Glutamatergic neuron (in vitro differentiated cells): ENCODE measurements at regions not wholly inside any gene's neighbourhood (a gene's known extent, or its start where the extent isn't known, plus 50 kb on each side); places are given as distances from the start of the nearest gene placed in this dataset.

ENCODE experiments used
- DNase-seq: peaks from one replicate; pipeline ENCODE4 v3.0.0; 2022
- H3K27ac Mint-ChIP-seq: one replicate; pipeline ENCODE4 v1.8.0; 2020; ENCODE audit warnings: mild to moderate bottlenecking, mixed read lengths, inconsistent platforms; ENCODE audit not compliant: unreplicated experiment
- H3K27me3 Mint-ChIP-seq: one replicate; pipeline ENCODE4 v1.8.0; 2020; ENCODE audit warnings: mild to moderate bottlenecking, moderate library complexity, mixed read lengths, inconsistent platforms; ENCODE audit not compliant: unreplicated experiment
- H3K36me3 Mint-ChIP-seq: one replicate; pipeline ENCODE4 v1.8.0; 2020; ENCODE audit warnings: mild to moderate bottlenecking, mixed read lengths, inconsistent platforms; ENCODE audit not compliant: unreplicated experiment
- H3K4me1 Mint-ChIP-seq: one replicate; pipeline ENCODE4 v1.8.0; 2020; ENCODE audit warnings: mild to moderate bottlenecking, low read depth, mixed read lengths, inconsistent platforms; ENCODE audit not compliant: unreplicated experiment
- H3K4me3 Mint-ChIP-seq: one replicate; pipeline ENCODE4 v1.8.0; 2020; ENCODE audit warnings: mild to moderate bottlenecking, mixed read lengths, inconsistent platforms; ENCODE audit not compliant: unreplicated experiment
- H3K9me3 Mint-ChIP-seq: one replicate; pipeline ENCODE4 v1.8.0; 2020; ENCODE audit warnings: mild to moderate bottlenecking, moderate library complexity, mixed read lengths, inconsistent platforms; ENCODE audit not compliant: unreplicated experiment
- CTCF ChIP-seq: fragments of 200-600 bp; sonication (generic); IDR thresholded peaks from one replicate; pipeline ENCODE4 v1.5.0; 2021; ENCODE audit not compliant: partially characterized antibody, unreplicated experiment

GRCh38 chr1:17946434-17946833 is 161.2 kb upstream of the IGSF21 start:
- no peak for TF ChIP-seq CTCF
- no peaks in the 10 kb centered on the region for H3K4me1 Mint-ChIP-seq
- H3K4me3 Mint-ChIP-seq = no peak overlapping the region
- H3K9me3 Mint-ChIP-seq = no peaks in the 10 kb centered on the region
- H3K36me3 Mint-ChIP-seq = no peaks in the 10 kb centered on the region
- peaks cover 5% of the 10 kb centered on the region for H3K27me3 Mint-ChIP-seq
- DNase-seq = no peak
- no peak overlapping the region for H3K27ac Mint-ChIP-seq

GRCh38 chr1:17948594-17948993 is 159.0 kb upstream of the IGSF21 start:
- no peak overlapping the region for H3K4me3 Mint-ChIP-seq
- DNase-seq = no peak
- H3K27ac Mint-ChIP-seq = no peak overlapping the region
- H3K4me1 Mint-ChIP-seq = peaks cover 3% of the 10 kb centered on the region
- H3K27me3 Mint-ChIP-seq = peaks cover 10% of the 10 kb centered on the region
- no peak for TF ChIP-seq CTCF
- H3K36me3 Mint-ChIP-seq = no peaks in the 10 kb centered on the region
- no peaks in the 10 kb centered on the region for H3K9me3 Mint-ChIP-seq

- H3K27me3 Mint-ChIP-seq = peaks cover 10% of the 10 kb centered on the region
- no peaks in the 10 kb centered on the region for H3K9me3 Mint-ChIP-seq
- H3K36me3 Mint-ChIP-seq = no peaks in the 10 kb centered on the region
- H3K4me1 Mint-ChIP-seq = peaks cover 3% of the 10 kb centered on the region
- DNase-seq = no peak
- no peak overlapping the region for H3K27ac Mint-ChIP-seq
- TF ChIP-seq CTCF = no peak
- H3K4me3 Mint-ChIP-seq = no peak overlapping the region
Measured at GRCh38 chr1:17949511-17949910, 158.1 kb upstream of the IGSF21 start.

GRCh38 chr1:17950728-17951127 is 156.9 kb upstream of the IGSF21 start:
- TF ChIP-seq CTCF = no peak
- no peaks in the 10 kb centered on the region for H3K9me3 Mint-ChIP-seq
- no peak overlapping the region for H3K27ac Mint-ChIP-seq
- no peak overlapping the region for H3K4me3 Mint-ChIP-seq
- H3K27me3 Mint-ChIP-seq = peaks cover 10% of the 10 kb centered on the region
- no peak for DNase-seq
- peaks cover 3% of the 10 kb centered on the region for H3K4me1 Mint-ChIP-seq
- no peaks in the 10 kb centered on the region for H3K36me3 Mint-ChIP-seq

- Mint-ChIP-seq H3K4me1 (peaks cover 3% of the 10 kb centered on the region), H3K36me3 (no peaks in the 10 kb centered on the region), H3K27ac (no peak overlapping the region), H3K27me3 (peaks cover 7% of the 10 kb centered on the region), H3K4me3 (no peak overlapping the region), H3K9me3 (no peaks in the 10 kb centered on the region)
- no peak for TF ChIP-seq CTCF
- DNase-seq = no peak
Measured at GRCh38 chr1:17952506-17952905, 155.1 kb upstream of the IGSF21 start.
